A549 (cell line): ENCODE measurements at regions not wholly inside any gene's neighbourhood (a gene's known extent, or its start where the extent isn't known, plus 50 kb on each side); places are given as distances from the start of the nearest gene placed in this dataset.

Source experiments
- ATAC-seq, 2 experiments: fragments of 200-7000 bp in 1 of 2; fragments of >200 bp in 1 of 2; cut with Nextera tagmentation in 1 of 2; cut with Tn5 transposase in 1 of 2; 3 replicates each; pipeline versions ENCODE4 v1.8.0 to v1.9.1; 2018 to 2020; ENCODE audit warnings: mild to moderate bottlenecking in 1 of 2, moderate library complexity in 1 of 2
- CTCF ChIA-PET: fragments of 300-600 bp; sonication (Branson Sonifier 250); formaldehyde crosslinking; extraction: SDS; loops from one replicate; lab custom pipeline; 2021; ENCODE audit warnings: antibody characterized with exemption, inconsistent platforms; lab: Yijun Ruan, JAX
- POLR2A ChIA-PET: fragments of 350-600 bp; formaldehyde crosslinking; extraction: SDS; loops from one replicate; lab custom pipeline; 2021; ENCODE audit warnings: antibody characterized with exemption, inconsistent platforms; lab: Yijun Ruan, JAX
- DNase-seq, 2 experiments: peaks; one replicate each; pipeline versions ENCODE4 v3.0.0 to v3.0.0-alpha.2; 2011 to 2016; ENCODE audit warnings: low read depth in 1 of 2, low spot score in 1 of 2
- FAIRE-seq: peaks from 2 replicates; lab custom pipeline; 2011; peaks lifted over from hg19 to GRCh38; lab: Jason Lieb, UNC
- H3K27ac ChIP-seq, 2 experiments: fragments of >200 bp; sonication (Bioruptor Twin); formaldehyde crosslinking; 3 replicates each; pipeline ENCODE4 v1.5.1; 2016 to 2017
- H3K4me1 ChIP-seq: fragments of >200 bp; sonication (Bioruptor Twin); formaldehyde crosslinking; 3 replicates; pipeline ENCODE4 v1.6.1; 2016
- H3K4me2 ChIP-seq: fragments of >200 bp; sonication (Bioruptor Twin); formaldehyde crosslinking; 3 replicates; pipeline ENCODE4 v1.6.1; 2016
- H3K4me3 ChIP-seq: fragments of >200 bp; sonication (Bioruptor Twin); formaldehyde crosslinking; 3 replicates; pipeline ENCODE4 v1.5.1; 2016
- H3K9me3 ChIP-seq: fragments of >200 bp; sonication (Bioruptor Twin); formaldehyde crosslinking; 3 replicates; pipeline ENCODE4 v1.6.1; 2016
- BHLHE40 ChIP-seq: IDR thresholded peaks from 2 replicates; pipeline ENCODE4 v1.6.1; 2012; ENCODE audit warnings: low read depth, low read length, inconsistent platforms
- EHF ChIP-seq: fragments of 250-450 bp; sonication (Bioruptor Pico); IDR thresholded peaks from 2 replicates; pipeline ENCODE4 v1.5.0; 2020; ENCODE audit warnings: mild to moderate bottlenecking
- EP300 ChIP-seq, 2 experiments: fragments of >200 bp; sonication (Bioruptor Twin); formaldehyde crosslinking; IDR thresholded peaks; 2 replicates in 1 of 2; 3 replicates in 1 of 2; pipeline ENCODE4 v1.6.1; 2016 to 2017
- FOSL2 ChIP-seq, 2 experiments: fragments of 450-650 bp in 1 of 2; fragments of >200 bp in 1 of 2; sonication (Bioruptor Twin) in 1 of 2; formaldehyde crosslinking; IDR thresholded peaks; 2 replicates each; pipeline versions ENCODE4 v1.5.0 to v1.6.1; 2016 to 2020; ENCODE audit warnings: mild to moderate bottlenecking in 1 of 2, moderate library complexity in 1 of 2
- HEYL ChIP-seq: fragments of 250-450 bp; sonication (Bioruptor Pico); IDR thresholded peaks from 2 replicates; pipeline ENCODE4 v1.8.0; 2021; ENCODE audit warnings: mild to moderate bottlenecking, moderate library complexity
- HOXB13 ChIP-seq: fragments of 250-450 bp; sonication (Bioruptor Pico); IDR thresholded peaks from 2 replicates; pipeline ENCODE4 v1.5.0; 2020; ENCODE audit warnings: low read depth, mild to moderate bottlenecking, moderate library complexity
- JUN ChIP-seq, 2 experiments: fragments of >200 bp; sonication (Bioruptor Twin); formaldehyde crosslinking; IDR thresholded peaks; 2 replicates in 1 of 2; 3 replicates in 1 of 2; pipeline ENCODE4 v1.6.1; 2016 to 2017
- KDM1A ChIP-seq: fragments of 200-600 bp; sonication (generic); IDR thresholded peaks from 2 replicates; pipeline ENCODE4 v1.6.1; 2016; ENCODE audit warnings: low read depth, mild to moderate bottlenecking
- PHF8 ChIP-seq: fragments of 200-600 bp; sonication (generic); IDR thresholded peaks from 2 replicates; pipeline ENCODE4 v1.6.1; 2016; ENCODE audit warnings: low read depth, mild to moderate bottlenecking, antibody characterized with exemption, moderate library complexity, borderline replicate concordance
- POLR2A ChIP-seq: IDR thresholded peaks from 2 replicates; pipeline ENCODE4 v1.6.1; 2012; ENCODE audit warnings: mild to moderate bottlenecking, low read length
- POLR2AphosphoS2 ChIP-seq: conservative IDR thresholded peaks from 2 replicates; pipeline ENCODE4 v1.6.1; 2012; ENCODE audit warnings: low read length, improper control_type of control experiment, inconsistent platforms
- RAD21 ChIP-seq, 2 experiments: fragments of >200 bp in 1 of 2; sonication (Bioruptor Twin) in 1 of 2; formaldehyde crosslinking in 1 of 2; IDR thresholded peaks in 1 of 2; conservative IDR thresholded peaks in 1 of 2; 2 replicates in 1 of 2; 3 replicates in 1 of 2; pipeline ENCODE4 v1.6.1; 2012 to 2018; ENCODE audit warnings: inconsistent platforms in 1 of 2
- RARB ChIP-seq: fragments of 250-450 bp; sonication (Bioruptor Pico); IDR thresholded peaks from 2 replicates; pipeline ENCODE4 v1.8.0; 2021; ENCODE audit warnings: mild to moderate bottlenecking, moderate library complexity
- ZC3H11A ChIP-seq: fragments of 450-650 bp; IDR thresholded peaks from 2 replicates; pipeline ENCODE4 v1.6.1; 2014; ENCODE audit warnings: antibody characterized with exemption, mild to moderate bottlenecking
- ZFP36 ChIP-seq: fragments of 450-650 bp; IDR thresholded peaks from 2 replicates; pipeline ENCODE4 v1.6.1; 2014; ENCODE audit warnings: borderline replicate concordance; ENCODE audit not compliant: partially characterized antibody
- WGBS: methylation state at CpG from one replicate; pipeline ENCODE4 v1.1.6; 2017; ENCODE audit errors: missing lambda C conversion rate; 5-methylcytosine and 5-hydroxymethylcytosine counted together
- TF ChIP-seq, protein P1 (sequence below): IDR thresholded peaks from 2 replicates; pipeline ENCODE4 v1.6.1; 2012
- TF ChIP-seq, protein P2 (sequence below): fragments of 250-450 bp; sonication (Bioruptor Pico); IDR thresholded peaks from 2 replicates; pipeline ENCODE4 v1.5.0; 2021; ENCODE audit warnings: mild to moderate bottlenecking, moderate library complexity, borderline replicate concordance
- TF ChIP-seq, protein P3 (sequence below): fragments of >200 bp; sonication (Bioruptor Twin); formaldehyde crosslinking; IDR thresholded peaks from 2 replicates; pipeline ENCODE4 v1.6.1; 2016
- TF ChIP-seq, protein P4 (sequence below): fragments of 200-600 bp; sonication (generic); IDR thresholded peaks from 2 replicates; pipeline ENCODE4 v1.6.1; 2016; ENCODE audit warnings: antibody characterized with exemption, mild to moderate bottlenecking, moderate library complexity

DNA sequence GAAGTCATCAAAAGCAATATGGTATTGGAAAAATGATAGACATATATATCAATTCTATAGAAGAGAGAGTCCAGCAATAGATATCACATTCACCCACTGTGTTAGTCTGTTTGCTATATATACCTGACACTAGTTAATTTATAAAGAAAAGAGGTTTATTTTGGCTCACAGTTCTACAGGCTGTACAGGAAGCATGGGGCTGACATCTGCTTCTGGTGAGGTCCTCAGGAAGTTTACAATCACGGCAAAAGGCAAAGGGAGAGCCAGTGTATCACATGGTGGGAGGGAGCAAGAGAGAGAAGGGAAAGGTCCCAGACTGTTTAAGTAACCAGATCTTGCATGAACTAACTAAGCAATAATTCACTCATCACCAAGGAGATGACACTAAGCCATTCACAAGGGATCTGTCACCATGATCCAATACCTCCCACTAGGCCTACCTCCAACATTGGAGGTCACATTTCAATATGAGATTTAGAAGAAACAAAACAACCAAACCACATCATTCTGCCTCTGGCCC, 470.6 kb downstream of the METTL4 start:
- 18% methylated on average over 1 of the region's 1 CpG for WGBS
- ChIA-PET CTCF (no interaction called here), POLR2A (no interaction called here)
- no peak for DNase-seq
- H3K9me3 ChIP-seq: no peaks in the 10 kb centered on the region
- H3K27ac ChIP-seq: no peak overlapping the region
- H3K4me3 ChIP-seq: no peak overlapping the region
- no peak for FAIRE-seq
- no peak overlapping the region for H3K4me2 ChIP-seq
- no peaks in the 10 kb centered on the region for H3K4me1 ChIP-seq
- TF ChIP-seq EHF (CRISPR knock-in tag) (no peak), JUN (IDR thresholded peaks at IDR 0.05) (no peak), HOXB13 (no peak), FOSL2 (IDR thresholded peaks at IDR 0.05) (no peak), FOSL2 (CRISPR knock-in tag; IDR thresholded peaks at IDR 0.05) (no peak), RAD21 (conservative IDR thresholded peaks at IDR 0.05 in 1 of 2, IDR thresholded peaks at IDR 0.05 in 1 of 2) (no peak), POLR2AphosphoS2 (no peak), ZC3H11A (no peak)
- TF ChIP-seq, protein P1, sequence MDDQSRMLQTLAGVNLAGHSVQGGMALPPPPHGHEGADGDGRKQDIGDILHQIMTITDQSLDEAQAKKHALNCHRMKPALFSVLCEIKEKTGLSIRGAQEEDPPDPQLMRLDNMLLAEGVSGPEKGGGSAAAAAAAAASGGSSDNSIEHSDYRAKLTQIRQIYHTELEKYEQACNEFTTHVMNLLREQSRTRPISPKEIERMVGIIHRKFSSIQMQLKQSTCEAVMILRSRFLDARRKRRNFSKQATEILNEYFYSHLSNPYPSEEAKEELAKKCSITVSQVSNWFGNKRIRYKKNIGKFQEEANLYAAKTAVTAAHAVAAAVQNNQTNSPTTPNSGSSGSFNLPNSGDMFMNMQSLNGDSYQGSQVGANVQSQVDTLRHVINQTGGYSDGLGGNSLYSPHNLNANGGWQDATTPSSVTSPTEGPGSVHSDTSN: no peak
- TF ChIP-seq, protein P2, sequence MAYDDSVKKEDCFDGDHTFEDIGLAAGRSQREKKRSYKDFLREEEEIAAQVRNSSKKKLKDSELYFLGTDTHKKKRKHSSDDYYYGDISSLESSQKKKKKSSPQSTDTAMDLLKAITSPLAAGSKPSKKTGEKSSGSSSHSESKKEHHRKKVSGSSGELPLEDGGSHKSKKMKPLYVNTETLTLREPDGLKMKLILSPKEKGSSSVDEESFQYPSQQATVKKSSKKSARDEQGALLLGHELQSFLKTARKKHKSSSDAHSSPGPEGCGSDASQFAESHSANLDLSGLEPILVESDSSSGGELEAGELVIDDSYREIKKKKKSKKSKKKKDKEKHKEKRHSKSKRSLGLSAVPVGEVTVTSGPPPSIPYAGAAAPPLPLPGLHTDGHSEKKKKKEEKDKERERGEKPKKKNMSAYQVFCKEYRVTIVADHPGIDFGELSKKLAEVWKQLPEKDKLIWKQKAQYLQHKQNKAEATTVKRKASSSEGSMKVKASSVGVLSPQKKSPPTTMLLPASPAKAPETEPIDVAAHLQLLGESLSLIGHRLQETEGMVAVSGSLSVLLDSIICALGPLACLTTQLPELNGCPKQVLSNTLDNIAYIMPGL (CRISPR knock-in tag): no peak
- TF ChIP-seq, protein P3, sequence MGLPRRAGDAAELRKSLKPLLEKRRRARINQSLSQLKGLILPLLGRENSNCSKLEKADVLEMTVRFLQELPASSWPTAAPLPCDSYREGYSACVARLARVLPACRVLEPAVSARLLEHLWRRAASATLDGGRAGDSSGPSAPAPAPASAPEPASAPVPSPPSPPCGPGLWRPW: no peak
- ATAC-seq: no peak

DNA sequence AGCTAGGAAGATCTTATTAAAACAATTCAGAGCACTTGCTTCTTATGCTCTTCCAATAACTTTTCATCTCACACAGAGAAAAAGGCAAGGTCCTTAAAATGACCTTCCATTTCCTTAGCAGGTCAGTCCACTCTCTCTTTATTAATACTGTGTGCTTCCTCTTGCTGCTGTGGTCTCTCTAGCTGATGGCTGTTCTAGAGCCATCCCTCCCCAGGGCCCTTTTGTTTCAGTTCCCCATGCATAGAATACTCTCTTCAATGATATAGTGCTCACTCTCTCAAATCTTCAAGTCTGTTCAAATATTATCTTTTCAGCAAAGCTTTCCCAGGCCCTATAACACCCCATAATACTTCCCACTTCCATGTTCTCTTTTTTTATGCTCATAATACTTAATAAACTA, 469.3 kb downstream of the METTL4 start:
- ChIA-PET POLR2A (no interaction called here), CTCF (no interaction called here)
- ATAC-seq (no peak), DNase-seq (no peak), FAIRE-seq (no peak)
- Histone ChIP-seq H3K4me3 (no peak overlapping the region), H3K27ac (no peak overlapping the region), H3K4me2 (no peak overlapping the region), H3K4me1 (no peaks in the 10 kb centered on the region), H3K9me3 (no peaks in the 10 kb centered on the region)
- TF ChIP-seq, protein P1: no peak
- TF ChIP-seq HEYL (CRISPR knock-in tag) (no peak), RARB (CRISPR knock-in tag) (no peak), PHF8 (no peak), BHLHE40 (no peak)
- TF ChIP-seq, protein P2 (CRISPR knock-in tag): no peak

DNA sequence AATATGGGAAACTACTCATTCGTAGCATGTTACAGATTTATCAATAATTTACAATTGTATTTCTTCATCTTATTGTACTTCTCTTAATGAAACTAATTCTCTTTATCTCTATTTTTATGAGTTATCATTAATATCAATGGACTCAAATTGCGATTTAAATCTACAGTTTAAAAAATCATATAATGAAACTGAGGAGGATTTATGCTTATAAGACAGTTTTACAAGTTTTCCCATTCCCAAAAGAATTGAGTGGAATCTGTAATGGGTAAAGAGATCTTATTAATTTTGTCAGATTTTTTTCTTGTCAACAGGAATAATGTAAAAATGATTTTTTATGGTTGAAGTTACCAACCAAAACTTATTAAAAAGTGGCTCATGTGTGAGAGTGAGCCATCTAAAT, 468.0 kb downstream of the METTL4 start:
- 26% methylated on average over 2 of the region's 2 CpGs for WGBS
- FAIRE-seq (no peak), ATAC-seq (no peak)
- H3K4me1 ChIP-seq: no peaks in the 10 kb centered on the region
- TF ChIP-seq FOSL2 (IDR thresholded peaks at IDR 0.05) (no peak), FOSL2 (CRISPR knock-in tag; IDR thresholded peaks at IDR 0.05) (no peak), KDM1A (no peak), HEYL (CRISPR knock-in tag) (no peak), EP300 (IDR thresholded peaks at IDR 0.05) (no peak), ZFP36 (no peak), POLR2A (no peak)
- TF ChIP-seq, protein P4, sequence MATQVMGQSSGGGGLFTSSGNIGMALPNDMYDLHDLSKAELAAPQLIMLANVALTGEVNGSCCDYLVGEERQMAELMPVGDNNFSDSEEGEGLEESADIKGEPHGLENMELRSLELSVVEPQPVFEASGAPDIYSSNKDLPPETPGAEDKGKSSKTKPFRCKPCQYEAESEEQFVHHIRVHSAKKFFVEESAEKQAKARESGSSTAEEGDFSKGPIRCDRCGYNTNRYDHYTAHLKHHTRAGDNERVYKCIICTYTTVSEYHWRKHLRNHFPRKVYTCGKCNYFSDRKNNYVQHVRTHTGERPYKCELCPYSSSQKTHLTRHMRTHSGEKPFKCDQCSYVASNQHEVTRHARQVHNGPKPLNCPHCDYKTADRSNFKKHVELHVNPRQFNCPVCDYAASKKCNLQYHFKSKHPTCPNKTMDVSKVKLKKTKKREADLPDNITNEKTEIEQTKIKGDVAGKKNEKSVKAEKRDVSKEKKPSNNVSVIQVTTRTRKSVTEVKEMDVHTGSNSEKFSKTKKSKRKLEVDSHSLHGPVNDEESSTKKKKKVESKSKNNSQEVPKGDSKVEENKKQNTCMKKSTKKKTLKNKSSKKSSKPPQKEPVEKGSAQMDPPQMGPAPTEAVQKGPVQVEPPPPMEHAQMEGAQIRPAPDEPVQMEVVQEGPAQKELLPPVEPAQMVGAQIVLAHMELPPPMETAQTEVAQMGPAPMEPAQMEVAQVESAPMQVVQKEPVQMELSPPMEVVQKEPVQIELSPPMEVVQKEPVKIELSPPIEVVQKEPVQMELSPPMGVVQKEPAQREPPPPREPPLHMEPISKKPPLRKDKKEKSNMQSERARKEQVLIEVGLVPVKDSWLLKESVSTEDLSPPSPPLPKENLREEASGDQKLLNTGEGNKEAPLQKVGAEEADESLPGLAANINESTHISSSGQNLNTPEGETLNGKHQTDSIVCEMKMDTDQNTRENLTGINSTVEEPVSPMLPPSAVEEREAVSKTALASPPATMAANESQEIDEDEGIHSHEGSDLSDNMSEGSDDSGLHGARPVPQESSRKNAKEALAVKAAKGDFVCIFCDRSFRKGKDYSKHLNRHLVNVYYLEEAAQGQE: no peak
- TF ChIP-seq, all 56 proteins: peak for 0
- H3K9me3 ChIP-seq: no peaks in the 10 kb centered on the region
- DNase-seq: no peak
- no peak overlapping the region for H3K4me3 ChIP-seq
- ChIA-PET POLR2A (no interaction called here), CTCF (no interaction called here)
- H3K27ac ChIP-seq: no peak overlapping the region
- no peak overlapping the region for H3K4me2 ChIP-seq
